Suprapubic skin (tissue), 4 donors: ENCODE measurements at regions not wholly inside any gene's neighbourhood (a gene's known extent, or its start where the extent isn't known, plus 50 kb on each side); places are given as distances from the start of the nearest gene placed in this dataset.

ENCODE experiments used
- DNase-seq, 2 donors: peaks; one replicate each; pipeline ENCODE4 v3.0.0-alpha.2; 2019; ENCODE audit warnings: low spot score in 2 of 2
- H3K27ac ChIP-seq: fragments of 200-600 bp; sonication (generic); one replicate; pipeline ENCODE4 v1.5.1; 2019
- H3K27me3 ChIP-seq: fragments of 200-600 bp; sonication (generic); one replicate; pipeline ENCODE4 v1.5.1; 2019
- H3K36me3 ChIP-seq: fragments of 200-600 bp; sonication (generic); one replicate; pipeline ENCODE4 v1.5.1; 2019
- H3K4me1 ChIP-seq: fragments of 200-600 bp; sonication (generic); one replicate; pipeline ENCODE4 v1.5.1; 2019
- H3K4me3 ChIP-seq: fragments of 200-600 bp; sonication (generic); one replicate; pipeline ENCODE4 v1.5.1; 2019; ENCODE audit warnings: mild to moderate bottlenecking
- H3K9me3 ChIP-seq: fragments of 200-600 bp; sonication (generic); one replicate; pipeline ENCODE4 v1.5.1; 2019
- EP300 ChIP-seq: sonication (generic); formaldehyde crosslinking; IDR thresholded peaks from one replicate; pipeline ENCODE4 v1.6.1; 2017; ENCODE audit warnings: antibody characterized with exemption
- POLR2A ChIP-seq, 2 donors: fragments of 450-650 bp; IDR thresholded peaks; one replicate each; pipeline ENCODE4 v1.6.1; 2017; ENCODE audit warnings: antibody characterized with exemption in 2 of 2, mild to moderate bottlenecking in 2 of 2, moderate library complexity in 2 of 2
- POLR2AphosphoS5 ChIP-seq, 3 donors: sonication (generic); formaldehyde crosslinking; IDR thresholded peaks; one replicate each; pipeline ENCODE4 v1.6.1; 2017; ENCODE audit warnings: antibody characterized with exemption in 3 of 3
- WGBS: methylation state at CpG from one replicate; pipeline ENCODE4 v1.1.5; 2018; 5-methylcytosine and 5-hydroxymethylcytosine counted together
- TF ChIP-seq, protein P1 (sequence below), 2 donors: fragments of 200-600 bp in 1 of 2; fragments of 450-650 bp in 1 of 2; sonication (generic) in 1 of 2; IDR thresholded peaks; one replicate each; pipeline ENCODE4 v1.5.1; 2016 to 2019; ENCODE audit warnings: antibody characterized with exemption in 2 of 2, mild to moderate bottlenecking in 1 of 2, moderate library complexity in 1 of 2

GRCh38 chr7:16172366-16172765, 249.0 kb downstream of the CRPPA start:
- Histone ChIP-seq H3K9me3 (no peaks in the 10 kb centered on the region), H3K4me3 (no peak overlapping the region)

GRCh38 chr7:16171928-16172327, 249.4 kb downstream of the CRPPA start:
- no peaks in the 10 kb centered on the region for H3K36me3 ChIP-seq
- DNase-seq = no peak
- H3K9me3 ChIP-seq = no peaks in the 10 kb centered on the region
- WGBS = 92% methylated on average over 3 of the region's 3 CpGs
- H3K27me3 ChIP-seq = no peaks in the 10 kb centered on the region
- no peak overlapping the region for H3K27ac ChIP-seq
- no peaks in the 10 kb centered on the region for H3K4me1 ChIP-seq
- H3K4me3 ChIP-seq = no peak overlapping the region
- no peak for TF ChIP-seq POLR2AphosphoS5 (IDR thresholded peaks at IDR 0.05)
- TF ChIP-seq, protein P1, sequence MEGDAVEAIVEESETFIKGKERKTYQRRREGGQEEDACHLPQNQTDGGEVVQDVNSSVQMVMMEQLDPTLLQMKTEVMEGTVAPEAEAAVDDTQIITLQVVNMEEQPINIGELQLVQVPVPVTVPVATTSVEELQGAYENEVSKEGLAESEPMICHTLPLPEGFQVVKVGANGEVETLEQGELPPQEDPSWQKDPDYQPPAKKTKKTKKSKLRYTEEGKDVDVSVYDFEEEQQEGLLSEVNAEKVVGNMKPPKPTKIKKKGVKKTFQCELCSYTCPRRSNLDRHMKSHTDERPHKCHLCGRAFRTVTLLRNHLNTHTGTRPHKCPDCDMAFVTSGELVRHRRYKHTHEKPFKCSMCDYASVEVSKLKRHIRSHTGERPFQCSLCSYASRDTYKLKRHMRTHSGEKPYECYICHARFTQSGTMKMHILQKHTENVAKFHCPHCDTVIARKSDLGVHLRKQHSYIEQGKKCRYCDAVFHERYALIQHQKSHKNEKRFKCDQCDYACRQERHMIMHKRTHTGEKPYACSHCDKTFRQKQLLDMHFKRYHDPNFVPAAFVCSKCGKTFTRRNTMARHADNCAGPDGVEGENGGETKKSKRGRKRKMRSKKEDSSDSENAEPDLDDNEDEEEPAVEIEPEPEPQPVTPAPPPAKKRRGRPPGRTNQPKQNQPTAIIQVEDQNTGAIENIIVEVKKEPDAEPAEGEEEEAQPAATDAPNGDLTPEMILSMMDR (IDR thresholded peaks at IDR 0.05) = no peak
- TF ChIP-seq POLR2A (IDR thresholded peaks at IDR 0.05) = no peak
- no peak for TF ChIP-seq EP300

More at GRCh38 chr7:16172366-16172765, 249.0 kb downstream of the CRPPA start:
- TF ChIP-seq POLR2AphosphoS5 (IDR thresholded peaks at IDR 0.05) (no peak), POLR2A (IDR thresholded peaks at IDR 0.05) (no peak), EP300 (no peak)
- TF ChIP-seq, protein P1 (IDR thresholded peaks at IDR 0.05) = no peak
- no peak for DNase-seq
- Histone ChIP-seq H3K27me3 (no peaks in the 10 kb centered on the region), H3K4me1 (no peaks in the 10 kb centered on the region), H3K27ac (no peak overlapping the region), H3K36me3 (no peaks in the 10 kb centered on the region)
- WGBS = 95% methylated on average over 2 of the region's 2 CpGs

GRCh38 chr7:16170671-16171070, 250.7 kb downstream of the CRPPA start:
- no peaks in the 10 kb centered on the region for H3K4me1 ChIP-seq
- H3K27ac ChIP-seq = no peak overlapping the region
- H3K9me3 ChIP-seq = no peaks in the 10 kb centered on the region
- TF ChIP-seq, protein P1 (IDR thresholded peaks at IDR 0.05) = no peak
- no peak for TF ChIP-seq EP300
- TF ChIP-seq POLR2AphosphoS5 (IDR thresholded peaks at IDR 0.05) = no peak
- no peak for TF ChIP-seq POLR2A (IDR thresholded peaks at IDR 0.05)
- H3K36me3 ChIP-seq = no peaks in the 10 kb centered on the region
- no peaks in the 10 kb centered on the region for H3K27me3 ChIP-seq
- WGBS = 96% methylated on average over 6 of the region's 18 CpGs
- H3K4me3 ChIP-seq = no peak overlapping the region
- DNase-seq = no peak

DNA sequence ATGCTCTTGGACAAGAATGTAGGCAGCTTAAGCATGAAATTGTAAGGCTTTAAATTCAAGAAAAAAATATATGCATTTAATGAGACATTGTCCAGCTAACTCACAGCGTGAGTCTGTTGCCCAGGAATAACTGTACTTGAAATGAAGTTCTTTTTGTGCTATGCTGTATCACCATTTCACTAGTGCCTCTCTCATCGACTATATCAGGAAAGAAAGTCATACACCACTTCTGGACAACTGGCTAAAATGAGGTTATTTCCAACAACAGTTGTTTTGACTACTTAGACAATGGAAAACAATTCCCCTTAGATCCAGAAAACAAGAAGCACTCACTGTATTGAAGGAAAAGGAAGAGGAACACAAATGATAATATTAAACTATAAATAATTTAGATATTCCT, 251.8 kb downstream of the CRPPA start:
- Histone ChIP-seq H3K36me3 (no peaks in the 10 kb centered on the region), H3K4me1 (no peaks in the 10 kb centered on the region), H3K27ac (no peak overlapping the region), H3K4me3 (no peak overlapping the region), H3K9me3 (no peaks in the 10 kb centered on the region), H3K27me3 (no peaks in the 10 kb centered on the region)
- TF ChIP-seq POLR2AphosphoS5 (IDR thresholded peaks at IDR 0.05) = no peak
- no peak for TF ChIP-seq EP300
- TF ChIP-seq POLR2A (IDR thresholded peaks at IDR 0.05) = no peak
- TF ChIP-seq, protein P1 (IDR thresholded peaks at IDR 0.05) = no peak
- 71% methylated on average over 2 of the region's 2 CpGs for WGBS
- DNase-seq = no peak

- WGBS = 63% methylated on average over 3 of the region's 3 CpGs
- no peaks in the 10 kb centered on the region for H3K36me3 ChIP-seq
- H3K4me1 ChIP-seq = no peaks in the 10 kb centered on the region
- no peak for DNase-seq
- no peak overlapping the region for H3K4me3 ChIP-seq
- H3K9me3 ChIP-seq = no peaks in the 10 kb centered on the region
- TF ChIP-seq EP300 (no peak), POLR2AphosphoS5 (IDR thresholded peaks at IDR 0.05) (no peak), POLR2A (IDR thresholded peaks at IDR 0.05) (no peak)
- TF ChIP-seq, protein P1 (IDR thresholded peaks at IDR 0.05) = no peak
- no peaks in the 10 kb centered on the region for H3K27me3 ChIP-seq
- no peak overlapping the region for H3K27ac ChIP-seq
Observed at GRCh38 chr7:16167526-16167925, 253.8 kb downstream of the CRPPA start.
